OCI-LY7 (cell line): ENCODE measurements at regions not wholly inside any gene's neighbourhood (a gene's known extent, or its start where the extent isn't known, plus 50 kb on each side); places are given as distances from the start of the nearest gene placed in this dataset.

Experiments
- CTCF ChIP-seq: fragments of 200-600 bp; sonication (generic); conservative IDR thresholded peaks from 2 replicates; pipeline ENCODE4 v1.5.1; 2014; ENCODE audit warnings: mild to moderate bottlenecking, antibody characterized with exemption, low read length, moderate library complexity, mixed read lengths
- EZH2phosphoT487 ChIP-seq: fragments of 200-600 bp; sonication (generic); IDR thresholded peaks from 2 replicates; pipeline ENCODE4 v1.6.1; 2018; ENCODE audit warnings: low read depth, borderline replicate concordance, mild to moderate bottlenecking, mixed run types, antibody characterized with exemption, low read length, moderate library complexity, mixed read lengths

GRCh38 chr6:60867548-60867947 lies 1418.5 kb downstream of the KHDRBS2 start:
- TF ChIP-seq CTCF (no peak), EZH2phosphoT487 (no peak)
